B cell (primary cell): ENCODE measurements at regions not wholly inside any gene's neighbourhood (a gene's known extent, or its start where the extent isn't known, plus 50 kb on each side); places are given as distances from the start of the nearest gene placed in this dataset.

ENCODE experiments used
- ATAC-seq: fragments of 200-7000 bp; cut with Tn5 transposase; one replicate; pipeline ENCODE4 v1.10.0; 2021; ENCODE audit warnings: low read depth, mild to moderate bottlenecking, moderate number of reproducible peaks, moderate library complexity
- CTCF ChIA-PET: fragments of 350-600 bp; sonication (Branson Sonifier 250); formaldehyde crosslinking; loops from one replicate; lab custom pipeline; 2021; ENCODE audit warnings: antibody characterized with exemption, inconsistent platforms; lab: Charles Lee
- POLR2A ChIA-PET: fragments of 350-600 bp; sonication (Branson Sonifier 250); formaldehyde crosslinking; loops from one replicate; lab custom pipeline; 2021; ENCODE audit warnings: antibody characterized with exemption; lab: Charles Lee
- DNase-seq: peaks from one replicate; pipeline ENCODE4 v3.0.0; 2013
- H2AFZ ChIP-seq: 2 replicates; pipeline ENCODE4 v1.6.1; 2012; ENCODE audit warnings: mild to moderate bottlenecking, low read depth, low read length; ENCODE audit not compliant: insufficient read depth, poor library complexity, severe bottlenecking
- H3K27ac ChIP-seq, 2 donors: 1 replicate in 1 of 2; 2 replicates in 1 of 2; pipeline ENCODE4 v1.5.1; 2012 to 2013; ENCODE audit warnings: low read length in 2 of 2, mild to moderate bottlenecking in 2 of 2, moderate library complexity in 1 of 2
- H3K27me3 ChIP-seq, 4 experiments: fragments of 200-600 bp in 1 of 4; sonication (generic) in 1 of 4; replicated peaks in 1 of 4; 1 replicate in 2 of 4; 2 replicates in 2 of 4; pipeline versions ENCODE4 v1.6.1 to v1.7.0; 2013 to 2016; ENCODE audit warnings: low read length in 3 of 4, mild to moderate bottlenecking in 2 of 4, mixed read lengths in 1 of 4, moderate library complexity in 1 of 4; ENCODE audit not compliant: insufficient read depth in 4 of 4, control insufficient read depth in 3 of 4; ENCODE audit errors: control extremely low read depth in 1 of 4
- H3K36me3 ChIP-seq, 2 experiments: replicated peaks in 1 of 2; 1 replicate in 1 of 2; 2 replicates in 1 of 2; pipeline versions ENCODE4 v1.6.1 to v1.7.1; 2013; ENCODE audit warnings: low read length in 1 of 2; ENCODE audit not compliant: insufficient read depth in 2 of 2, control insufficient read depth in 1 of 2; ENCODE audit errors: control extremely low read depth in 1 of 2, extremely low read depth in 1 of 2
- H3K4me1 ChIP-seq, 2 donors: fragments of 200-600 bp in 1 of 2; sonication (generic) in 1 of 2; 1 replicate in 1 of 2; 2 replicates in 1 of 2; pipeline versions ENCODE4 v1.5.1 to v1.6.1; 2013 to 2017; ENCODE audit warnings: low read length in 2 of 2; ENCODE audit not compliant: control insufficient read depth in 2 of 2, insufficient read depth in 2 of 2
- H3K4me2 ChIP-seq: replicated peaks from 2 replicates; pipeline ENCODE3; 2012; ENCODE audit warnings: mild to moderate bottlenecking, low read depth, low read length; ENCODE audit not compliant: poor library complexity, severe bottlenecking
- H3K4me3 ChIP-seq, 5 experiments: fragments of 200-600 bp in 1 of 5; sonication (generic) in 1 of 5; 1 replicate in 3 of 5; 2 replicates in 2 of 5; pipeline versions ENCODE4 v1.5.1 to v1.7.0; 2011 to 2016; ENCODE audit warnings: low read length in 4 of 5, mild to moderate bottlenecking in 4 of 5, low read depth in 2 of 5, control low read depth in 1 of 5, moderate library complexity in 1 of 5; ENCODE audit not compliant: insufficient read depth in 1 of 5; ENCODE audit errors: control extremely low read depth in 1 of 5, extremely low read depth in 1 of 5
- H3K79me2 ChIP-seq: fragments of 200-600 bp; sonication (generic); one replicate; pipeline ENCODE4 v1.6.0; 2016; ENCODE audit warnings: low read length; ENCODE audit not compliant: control insufficient read depth, insufficient read depth
- H3K9ac ChIP-seq: fragments of 200-600 bp; sonication (generic); 2 replicates; pipeline ENCODE4 v1.6.1; 2017; ENCODE audit warnings: mild to moderate bottlenecking, low read length, moderate library complexity
- H3K9me3 ChIP-seq, 3 donors: one replicate each; pipeline versions ENCODE4 v1.6.1 to v1.7.1; 2013; ENCODE audit warnings: low read length in 2 of 3; ENCODE audit not compliant: control insufficient read depth in 2 of 3, insufficient read depth in 1 of 3; ENCODE audit errors: control extremely low read depth in 1 of 3
- H4K20me1 ChIP-seq: 2 replicates; pipeline ENCODE4 v1.6.0; 2012; ENCODE audit warnings: mild to moderate bottlenecking, low read length; ENCODE audit not compliant: insufficient read depth, control insufficient read depth, poor library complexity, severe bottlenecking
- H3K27ac Mint-ChIP-seq: one replicate; pipeline ENCODE4 v1.8.0; 2021; ENCODE audit warnings: mixed read lengths
- H3K27me3 Mint-ChIP-seq: one replicate; pipeline ENCODE4 v1.8.0; 2021; ENCODE audit warnings: mixed read lengths
- H3K4me1 Mint-ChIP-seq: one replicate; pipeline ENCODE4 v1.8.0; 2021; ENCODE audit warnings: mixed read lengths
- H3K4me3 Mint-ChIP-seq: one replicate; pipeline ENCODE4 v1.8.0; 2021; ENCODE audit warnings: mixed read lengths
- H3K9me3 Mint-ChIP-seq: one replicate; pipeline ENCODE4 v1.8.0; 2022; ENCODE audit warnings: mixed read lengths; ENCODE audit not compliant: insufficient read depth
- CTCF ChIP-seq: fragments of 200-600 bp; IDR thresholded peaks from one replicate; pipeline ENCODE4 v1.8.0; 2022; ENCODE audit warnings: antibody characterized with exemption, mild to moderate bottlenecking
- EZH2 ChIP-seq: IDR thresholded peaks from 2 replicates; pipeline ENCODE4 v1.6.1; 2012; ENCODE audit warnings: borderline replicate concordance, low read depth, mild to moderate bottlenecking, moderate library complexity, low read length; ENCODE audit not compliant: insufficient read depth, poor library complexity, severe bottlenecking
- WGBS: methylation state at CpG from one replicate; pipeline ENCODE4 v1.1.5; 2013; ENCODE audit warnings: missing lambda C conversion rate; ENCODE audit not compliant: insufficient coverage; 5-methylcytosine and 5-hydroxymethylcytosine counted together
- intact Hi-C: fragments of 100-400 bp; cut with micrococcal nuclease; formaldehyde crosslinking; loops from one replicate; pipeline ENCODE4 v1.10.0; 2022

DNA sequence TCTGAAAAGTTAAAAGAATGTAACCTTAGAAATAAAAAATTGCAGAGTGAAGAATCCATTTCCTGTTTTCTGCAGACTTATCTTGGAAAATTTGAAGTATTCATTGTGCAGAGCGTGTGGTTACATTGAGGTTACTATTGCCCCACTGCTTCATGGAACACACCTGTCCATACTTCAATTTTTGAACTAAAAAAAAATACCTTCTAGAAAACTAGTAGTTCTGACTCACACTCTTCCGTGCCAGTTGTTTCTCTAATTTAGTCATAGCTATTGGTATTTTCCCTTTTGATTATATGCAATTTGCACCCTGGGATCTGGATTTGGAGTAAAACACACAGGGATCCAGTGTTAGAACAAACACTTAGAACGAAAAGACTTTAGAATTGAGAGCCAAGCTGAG is 111.8 kb upstream of the LYSMD4 start:
- ChIA-PET POLR2A (no interaction called here), CTCF (no interaction called here)
- intact Hi-C loops, result no loop called here
- no peaks in the 10 kb centered on the region for H3K36me3 ChIP-seq
- H3K4me1 ChIP-seq, result no peaks in the 10 kb centered on the region
- no peaks in the 10 kb centered on the region for H3K27me3 ChIP-seq
- no peak overlapping the region for H3K9ac ChIP-seq
- DNase-seq (no peak), ATAC-seq (no peak)
- no peaks in the 10 kb centered on the region for H3K79me2 ChIP-seq
- no peak overlapping the region for H3K4me3 Mint-ChIP-seq
- no peaks in the 10 kb centered on the region for H3K4me1 Mint-ChIP-seq
- TF ChIP-seq CTCF, result no peak
- TF ChIP-seq EZH2, result no peak
- H2AFZ ChIP-seq, result no peak overlapping the region
- no peak overlapping the region for H3K4me2 ChIP-seq
- no peak overlapping the region for H3K27ac ChIP-seq
- H4K20me1 ChIP-seq, result no peaks in the 10 kb centered on the region
- no peaks in the 10 kb centered on the region for H3K27me3 Mint-ChIP-seq
- WGBS, result no CpG with 5 or more reads among the region's 3 CpGs
- no peak overlapping the region for H3K27ac Mint-ChIP-seq
- no peak overlapping the region for H3K4me3 ChIP-seq
- H3K9me3 Mint-ChIP-seq, result no peaks in the 10 kb centered on the region
- H3K9me3 ChIP-seq, result no peaks in the 10 kb centered on the region

- no peaks in the 10 kb centered on the region for H3K4me1 Mint-ChIP-seq
- Histone ChIP-seq H3K4me1 (no peaks in the 10 kb centered on the region), H4K20me1 (no peaks in the 10 kb centered on the region), H3K4me2 (no peak overlapping the region), H3K27me3 (no peaks in the 10 kb centered on the region), H3K27ac (no peak overlapping the region), H3K36me3 (no peaks in the 10 kb centered on the region), H3K79me2 (no peaks in the 10 kb centered on the region), H3K9ac (no peak overlapping the region), H3K4me3 (no peak overlapping the region), H2AFZ (no peak overlapping the region), H3K9me3 (no peaks in the 10 kb centered on the region)
- H3K27me3 Mint-ChIP-seq, result no peaks in the 10 kb centered on the region
- DNase-seq (no peak), ATAC-seq (no peak)
- intact Hi-C loops, result no loop called here
- WGBS, result 61% methylated on average over 3 of the region's 8 CpGs
- H3K4me3 Mint-ChIP-seq, result no peak overlapping the region
- POLR2A ChIA-PET, result no interaction called here
- TF ChIP-seq CTCF (no peak), EZH2 (no peak)
- CTCF ChIA-PET, result no interaction called here
- H3K27ac Mint-ChIP-seq, result no peak overlapping the region
- no peaks in the 10 kb centered on the region for H3K9me3 Mint-ChIP-seq
These were observed 110.9 kb upstream of the LYSMD4 start for GRCh38 chr15:99844150-99844549.
